NT2/D1 (cell line): ENCODE measurements at regions not wholly inside any gene's neighbourhood (a gene's known extent, or its start where the extent isn't known, plus 50 kb on each side); places are given as distances from the start of the nearest gene placed in this dataset.
"Not testable (repeated sequence)": the region's sequence is repeated elsewhere in the genome, so short reads cannot be mapped to it uniquely, and the experiment has no call there.

Experiments
- DNase-seq: peaks from one replicate; pipeline ENCODE4 v3.0.0-alpha.2; 2011; ENCODE audit warnings: low read depth, low spot score
- H3K27me3 ChIP-seq: 2 replicates; pipeline ENCODE4 v1.6.0; 2011; ENCODE audit warnings: mild to moderate bottlenecking; ENCODE audit not compliant: insufficient read length, insufficient read depth
- H3K36me3 ChIP-seq: 2 replicates; pipeline ENCODE4 v1.6.1; 2011; ENCODE audit warnings: mild to moderate bottlenecking, low read length, mixed read lengths; ENCODE audit not compliant: insufficient read depth, insufficient read length
- H3K4me1 ChIP-seq: 2 replicates; pipeline ENCODE4 v1.5.1; 2011; ENCODE audit not compliant: insufficient read depth, insufficient read length
- H3K4me3 ChIP-seq: 2 replicates; pipeline ENCODE4 v1.5.1; 2011; ENCODE audit warnings: low read depth; ENCODE audit not compliant: insufficient read length
- H3K9ac ChIP-seq: 2 replicates; pipeline ENCODE4 v1.6.0; 2011; ENCODE audit warnings: low read depth; ENCODE audit not compliant: insufficient read length
- H3K9me3 ChIP-seq: 2 replicates; pipeline ENCODE4 v1.5.1; 2011; ENCODE audit warnings: mild to moderate bottlenecking, low read length; ENCODE audit not compliant: insufficient read depth
- SUZ12 ChIP-seq: IDR thresholded peaks from 2 replicates; pipeline ENCODE4 v1.6.1; 2011; ENCODE audit not compliant: insufficient read length, insufficient read depth; ENCODE audit errors: extremely low read depth
- YY1 ChIP-seq: IDR thresholded peaks from 2 replicates; pipeline ENCODE4 v1.6.1; 2011; ENCODE audit not compliant: insufficient read length, insufficient read depth
- ZNF274 ChIP-seq: IDR thresholded peaks from 2 replicates; pipeline ENCODE4 v1.6.1; 2011; ENCODE audit warnings: mild to moderate bottlenecking, low read depth, low read length

DNA sequence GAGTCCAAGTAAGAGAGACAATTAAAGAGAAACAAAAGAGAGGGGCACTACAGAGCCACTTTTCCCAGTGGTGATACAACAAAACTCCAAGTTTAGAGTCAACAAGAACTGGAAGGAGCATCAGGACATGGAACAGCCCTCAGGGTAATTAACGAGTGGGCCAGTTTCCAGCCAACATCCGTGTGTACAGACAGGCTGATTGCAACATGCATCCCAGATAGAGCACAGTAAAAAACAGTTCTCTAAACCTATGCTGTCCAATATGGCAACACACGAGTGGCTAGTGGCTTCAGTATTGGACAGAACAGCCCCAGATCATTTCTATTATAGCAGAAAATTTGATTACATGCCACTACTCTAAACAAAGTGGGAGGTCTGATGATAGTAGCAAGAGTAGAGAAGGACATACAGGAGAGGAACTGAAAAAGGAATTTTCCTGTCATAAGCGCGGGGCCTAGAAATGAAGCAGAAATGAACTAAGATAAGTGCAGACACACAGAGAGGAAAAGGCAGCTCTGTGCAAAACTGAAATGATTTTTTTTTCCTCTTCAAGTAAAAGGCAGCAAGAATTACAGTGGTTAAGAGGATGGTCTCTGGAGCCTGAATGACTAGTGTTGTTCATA is 175.6 kb upstream of the CCNG1 start:
- DNase-seq: no peak
- Histone ChIP-seq H3K36me3 (no peaks in the 10 kb centered on the region), H3K4me1 (no peaks in the 10 kb centered on the region), H3K4me3 (no peak overlapping the region), H3K9ac (no peak overlapping the region), H3K9me3 (no peaks in the 10 kb centered on the region), H3K27me3 (no peaks in the 10 kb centered on the region)
- TF ChIP-seq SUZ12 (no peak), YY1 (no peak), ZNF274 (no peak)

DNA sequence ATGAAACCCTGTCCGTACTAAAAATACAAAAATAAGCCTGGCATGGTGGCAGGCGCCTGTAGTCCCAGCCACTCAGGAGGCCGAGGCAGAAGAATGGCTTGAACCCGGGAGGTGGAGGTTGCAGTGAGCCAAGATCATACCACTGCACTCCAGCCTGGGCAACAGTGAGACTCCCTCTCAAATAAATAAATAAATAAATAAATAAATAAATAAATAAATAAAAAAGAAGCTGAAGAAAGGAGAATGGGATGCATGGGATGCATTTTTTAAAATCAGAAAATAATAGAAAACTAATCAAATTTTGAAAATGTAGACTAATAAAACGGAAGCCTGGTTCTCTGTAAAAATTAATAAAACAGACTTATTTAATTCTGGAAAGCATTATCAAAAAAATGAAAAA is 171.1 kb upstream of the CCNG1 start:
- H3K27me3 ChIP-seq, H3K9ac ChIP-seq, DNase-seq, H3K36me3 ChIP-seq, H3K4me1 ChIP-seq, H3K9me3 ChIP-seq, H3K4me3 ChIP-seq: not testable (repeated sequence)

GRCh38 chr5:163269624-163270023 is 167.8 kb upstream of the CCNG1 start:
- Histone ChIP-seq H3K9ac (no peak overlapping the region), H3K4me1 (no peaks in the 10 kb centered on the region), H3K4me3 (no peak overlapping the region), H3K27me3 (no peaks in the 10 kb centered on the region), H3K36me3 (no peaks in the 10 kb centered on the region), H3K9me3 (peaks cover 7% of the 10 kb centered on the region; the same call in 1 of the 2 replicates)
- no peak for TF ChIP-seq ZNF274
- no peak for TF ChIP-seq SUZ12
- DNase-seq: no peak

GRCh38 chr5:163276466-163276865 is 160.9 kb upstream of the CCNG1 start:
- no peaks in the 10 kb centered on the region for H3K4me1 ChIP-seq
- H3K9me3 ChIP-seq: peaks cover 7% of the 10 kb centered on the region; the same call in 1 of the 2 replicates
- no peak overlapping the region for H3K9ac ChIP-seq
- TF ChIP-seq YY1 (no peak), ZNF274 (no peak), SUZ12 (no peak)
- no peaks in the 10 kb centered on the region for H3K36me3 ChIP-seq
- H3K27me3 ChIP-seq: no peaks in the 10 kb centered on the region
- DNase-seq: no peak
- H3K4me3 ChIP-seq: no peak overlapping the region

DNA sequence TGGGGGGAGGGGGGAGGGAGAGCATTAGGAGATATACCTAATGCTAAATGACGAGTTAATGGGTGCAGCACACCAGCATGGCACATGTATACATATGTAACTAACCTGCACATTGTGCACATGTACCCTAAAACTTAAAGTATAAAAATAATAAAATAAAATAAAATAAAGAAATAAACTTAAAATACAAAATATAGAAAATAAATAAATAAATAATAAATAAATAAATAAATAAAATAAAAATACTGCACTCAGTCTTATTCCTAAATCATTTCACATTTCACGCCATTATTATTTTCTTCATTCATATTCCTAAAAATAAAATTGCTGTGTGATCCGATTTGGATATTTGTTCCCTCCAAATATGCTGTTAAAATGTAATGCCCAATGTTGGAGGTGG is 156.5 kb upstream of the CCNG1 start:
- not testable (repeated sequence) for H3K9me3 ChIP-seq, H3K4me1 ChIP-seq, H3K27me3 ChIP-seq, DNase-seq, H3K36me3 ChIP-seq, H3K9ac ChIP-seq, H3K4me3 ChIP-seq

GRCh38 chr5:163281512-163281911 is 155.9 kb upstream of the CCNG1 start:
- H3K36me3 ChIP-seq: no peaks in the 10 kb centered on the region
- H3K27me3 ChIP-seq: no peaks in the 10 kb centered on the region
- no peaks in the 10 kb centered on the region for H3K4me1 ChIP-seq
- no peak for DNase-seq
- H3K9ac ChIP-seq: no peak overlapping the region
- H3K4me3 ChIP-seq: no peak overlapping the region
- no peak for TF ChIP-seq SUZ12
- TF ChIP-seq ZNF274: no peak
- no peaks in the 10 kb centered on the region for H3K9me3 ChIP-seq

GRCh38 chr5:163293836-163294235 is 143.6 kb upstream of the CCNG1 start:
- no peak for TF ChIP-seq ZNF274
- no peak for TF ChIP-seq YY1
- TF ChIP-seq SUZ12: no peak
- Histone ChIP-seq H3K9ac (no peak overlapping the region), H3K36me3 (no peaks in the 10 kb centered on the region), H3K4me1 (no peaks in the 10 kb centered on the region), H3K9me3 (no peaks in the 10 kb centered on the region), H3K4me3 (no peak overlapping the region), H3K27me3 (no peaks in the 10 kb centered on the region)
- no peak for DNase-seq

GRCh38 chr5:163303718-163304117 is 133.7 kb upstream of the CCNG1 start:
- Histone ChIP-seq H3K4me1 (no peaks in the 10 kb centered on the region), H3K36me3 (no peaks in the 10 kb centered on the region), H3K9ac (no peak overlapping the region), H3K4me3 (no peak overlapping the region), H3K9me3 (no peaks in the 10 kb centered on the region), H3K27me3 (no peaks in the 10 kb centered on the region)
- no peak for TF ChIP-seq ZNF274
- DNase-seq: no peak
